OCI-LY3 (cell line): ENCODE measurements at regions not wholly inside any gene's neighbourhood (a gene's known extent, or its start where the extent isn't known, plus 50 kb on each side); places are given as distances from the start of the nearest gene placed in this dataset.

Experiments used
- EZH2phosphoT487 ChIP-seq: fragments of 200-600 bp; shearing (Covaris generic); IDR thresholded peaks from 2 replicates; pipeline ENCODE4 v1.6.1; 2018; ENCODE audit warnings: antibody characterized with exemption, mixed run types, low read depth
- TF ChIP-seq, protein P1 (sequence below): fragments of 200-600, 300-600 bp; sonication (generic); IDR thresholded peaks from 2 replicates; pipeline ENCODE4 v1.5.1; 2014; ENCODE audit warnings: antibody characterized with exemption, low read length, low read depth

DNA sequence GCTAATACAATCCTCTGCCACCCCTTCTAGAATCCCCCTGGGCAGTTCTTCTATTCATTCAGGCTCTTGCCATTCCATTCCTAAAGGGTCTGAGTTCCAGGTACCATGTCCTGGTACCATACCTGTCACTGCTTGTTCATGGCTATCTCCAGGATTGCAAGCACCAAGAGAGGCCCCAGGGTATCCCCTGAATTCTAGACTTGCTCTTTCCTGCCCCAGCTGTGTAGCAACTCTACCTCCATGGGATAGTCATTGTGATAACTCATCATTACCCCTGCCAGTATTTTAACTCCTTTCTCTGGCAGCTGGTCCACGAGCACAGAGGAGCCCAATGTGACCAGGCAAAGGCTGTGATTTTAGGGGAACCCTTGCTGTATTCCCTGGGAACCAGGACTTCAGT lies 143.7 kb upstream of the CDH5 start:
- TF ChIP-seq, protein P1, sequence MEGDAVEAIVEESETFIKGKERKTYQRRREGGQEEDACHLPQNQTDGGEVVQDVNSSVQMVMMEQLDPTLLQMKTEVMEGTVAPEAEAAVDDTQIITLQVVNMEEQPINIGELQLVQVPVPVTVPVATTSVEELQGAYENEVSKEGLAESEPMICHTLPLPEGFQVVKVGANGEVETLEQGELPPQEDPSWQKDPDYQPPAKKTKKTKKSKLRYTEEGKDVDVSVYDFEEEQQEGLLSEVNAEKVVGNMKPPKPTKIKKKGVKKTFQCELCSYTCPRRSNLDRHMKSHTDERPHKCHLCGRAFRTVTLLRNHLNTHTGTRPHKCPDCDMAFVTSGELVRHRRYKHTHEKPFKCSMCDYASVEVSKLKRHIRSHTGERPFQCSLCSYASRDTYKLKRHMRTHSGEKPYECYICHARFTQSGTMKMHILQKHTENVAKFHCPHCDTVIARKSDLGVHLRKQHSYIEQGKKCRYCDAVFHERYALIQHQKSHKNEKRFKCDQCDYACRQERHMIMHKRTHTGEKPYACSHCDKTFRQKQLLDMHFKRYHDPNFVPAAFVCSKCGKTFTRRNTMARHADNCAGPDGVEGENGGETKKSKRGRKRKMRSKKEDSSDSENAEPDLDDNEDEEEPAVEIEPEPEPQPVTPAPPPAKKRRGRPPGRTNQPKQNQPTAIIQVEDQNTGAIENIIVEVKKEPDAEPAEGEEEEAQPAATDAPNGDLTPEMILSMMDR, result no peak
- TF ChIP-seq EZH2phosphoT487, result no peak
